HG03159 (cell line): ENCODE measurements at regions not wholly inside any gene's neighbourhood (a gene's known extent, or its start where the extent isn't known, plus 50 kb on each side); places are given as distances from the start of the nearest gene placed in this dataset.

Source experiments
- ATAC-seq: cut with Tn5 transposase; IDR thresholded peaks from one replicate; pipeline ENCODE4 v1.9.1; 2021; ENCODE audit warnings: mild to moderate bottlenecking, moderate library complexity; ENCODE audit not compliant: unreplicated experiment

- ATAC-seq, result no peak
Measured at GRCh38 chr21:26225046-26225445, 54.5 kb upstream of the APP start.

- no peak for ATAC-seq
Measured at GRCh38 chr21:26224366-26224765, 53.8 kb upstream of the APP start.
